Endodermal cell (in vitro differentiated cells): ENCODE measurements at regions not wholly inside any gene's neighbourhood (a gene's known extent, or its start where the extent isn't known, plus 50 kb on each side); places are given as distances from the start of the nearest gene placed in this dataset.

Source experiments
- DNase-seq: peaks from one replicate; pipeline ENCODE4 v3.0.0-alpha.2; 2017
- H3K27ac ChIP-seq: 2 replicates; pipeline ENCODE4 v1.5.1; 2013; ENCODE audit warnings: mild to moderate bottlenecking, low read depth, low read length, moderate library complexity
- H3K27me3 ChIP-seq: 2 replicates; pipeline ENCODE4 v1.6.1; 2013; ENCODE audit warnings: mild to moderate bottlenecking, low read length, moderate library complexity; ENCODE audit not compliant: insufficient read depth, control insufficient read depth, poor library complexity, severe bottlenecking
- H3K36me3 ChIP-seq: 2 replicates; pipeline ENCODE4 v1.7.0; 2013; ENCODE audit warnings: mild to moderate bottlenecking, low read length, moderate library complexity; ENCODE audit not compliant: control insufficient read depth, insufficient read depth
- H3K4me1 ChIP-seq: one replicate; pipeline ENCODE4 v1.7.0; 2013; ENCODE audit warnings: low read length; ENCODE audit not compliant: control insufficient read depth, insufficient read depth
- H3K4me3 ChIP-seq: 2 replicates; pipeline ENCODE4 v1.5.1; 2013; ENCODE audit warnings: mild to moderate bottlenecking, low read length, moderate library complexity
- H3K9ac ChIP-seq: 2 replicates; pipeline ENCODE4 v1.6.1; 2013; ENCODE audit warnings: mild to moderate bottlenecking, low read length, moderate library complexity; ENCODE audit not compliant: poor library complexity, severe bottlenecking; ENCODE audit errors: extremely low read depth
- H3K9me3 ChIP-seq: 2 replicates; pipeline ENCODE4 v1.6.1; 2013; ENCODE audit warnings: mild to moderate bottlenecking, low read length, moderate library complexity; ENCODE audit not compliant: control insufficient read depth
- H3K27ac Mint-ChIP-seq: 2 replicates; pipeline ENCODE4 v1.8.0; 2020; ENCODE audit warnings: mixed read lengths
- H3K27me3 Mint-ChIP-seq: 2 replicates; pipeline ENCODE4 v1.8.0; 2021; ENCODE audit warnings: mild to moderate bottlenecking, mixed read lengths; ENCODE audit not compliant: insufficient read depth
- H3K36me3 Mint-ChIP-seq: 2 replicates; pipeline ENCODE4 v1.8.0; 2020; ENCODE audit warnings: low read depth, mixed read lengths
- H3K4me1 Mint-ChIP-seq: 2 replicates; pipeline ENCODE4 v1.8.0; 2020; ENCODE audit warnings: mixed read lengths
- H3K4me3 Mint-ChIP-seq: 2 replicates; pipeline ENCODE4 v1.8.0; 2020; ENCODE audit warnings: mild to moderate bottlenecking, moderate library complexity, mixed read lengths
- H3K9me3 Mint-ChIP-seq: 2 replicates; pipeline ENCODE4 v1.8.0; 2020; ENCODE audit warnings: mild to moderate bottlenecking, mixed read lengths
- CTCF ChIP-seq: fragments of 200-600 bp; sonication (generic); conservative IDR thresholded peaks from 2 replicates; pipeline ENCODE4 v1.5.0; 2021; ENCODE audit warnings: antibody characterized with exemption, mild to moderate bottlenecking
- WGBS, 2 experiments: methylation state at CpG; one replicate each; pipeline versions ENCODE4 v1.1.5 to v1.1.7; 2013; ENCODE audit warnings: missing lambda C conversion rate in 2 of 2, mixed read lengths in 1 of 2; ENCODE audit not compliant: insufficient coverage in 1 of 2, insufficient read length in 1 of 2; 5-methylcytosine and 5-hydroxymethylcytosine counted together

GRCh38 chr3:87073496-87074145 lies 82.7 kb upstream of the VGLL3 start:
- Histone ChIP-seq H3K9me3 (no peaks in the 10 kb centered on the region), H3K27ac (no peak overlapping the region), H3K27me3 (no peaks in the 10 kb centered on the region), H3K4me3 (no peak overlapping the region), H3K36me3 (no peaks in the 10 kb centered on the region), H3K9ac (no peak overlapping the region), H3K4me1 (no peaks in the 10 kb centered on the region)
- no peaks in the 10 kb centered on the region for H3K36me3 Mint-ChIP-seq
- peaks cover 3% of the 10 kb centered on the region for H3K27me3 Mint-ChIP-seq
- H3K4me1 Mint-ChIP-seq: peaks cover 8% of the 10 kb centered on the region
- 82 to 93% methylated on average over 2 to 6 of the region's 7 CpGs for WGBS, 2 experiments
- H3K4me3 Mint-ChIP-seq: no peak overlapping the region
- no peak for DNase-seq
- no peak overlapping the region for H3K27ac Mint-ChIP-seq
- TF ChIP-seq CTCF: no peak
- H3K9me3 Mint-ChIP-seq: no peaks in the 10 kb centered on the region

GRCh38 chr3:87072446-87072845 lies 81.5 kb upstream of the VGLL3 start:
- Mint-ChIP-seq H3K27ac (no peak overlapping the region), H3K4me3 (no peak overlapping the region), H3K27me3 (peaks cover 3% of the 10 kb centered on the region), H3K9me3 (no peaks in the 10 kb centered on the region), H3K36me3 (no peaks in the 10 kb centered on the region), H3K4me1 (peaks cover 8% of the 10 kb centered on the region)
- DNase-seq: no peak
- no peak overlapping the region for H3K4me3 ChIP-seq
- H3K27ac ChIP-seq: no peak overlapping the region
- H3K27me3 ChIP-seq: no peaks in the 10 kb centered on the region
- no peak overlapping the region for H3K9ac ChIP-seq
- H3K36me3 ChIP-seq: no peaks in the 10 kb centered on the region
- no peak for TF ChIP-seq CTCF
- H3K9me3 ChIP-seq: no peaks in the 10 kb centered on the region
- H3K4me1 ChIP-seq: no peaks in the 10 kb centered on the region

- TF ChIP-seq CTCF: no peak
- Histone ChIP-seq H3K27ac (no peak overlapping the region), H3K36me3 (no peaks in the 10 kb centered on the region), H3K9ac (no peak overlapping the region), H3K4me1 (no peaks in the 10 kb centered on the region), H3K9me3 (no peaks in the 10 kb centered on the region), H3K4me3 (no peak overlapping the region), H3K27me3 (no peaks in the 10 kb centered on the region)
- 91% methylated on average over 6 of the region's 6 CpGs for WGBS, 2 experiments
- no peaks in the 10 kb centered on the region for H3K36me3 Mint-ChIP-seq
- H3K27ac Mint-ChIP-seq: no peak overlapping the region
- H3K4me1 Mint-ChIP-seq: peaks cover 5% of the 10 kb centered on the region
- H3K4me3 Mint-ChIP-seq: no peak overlapping the region
- no peak for DNase-seq
- H3K27me3 Mint-ChIP-seq: peaks cover 3% of the 10 kb centered on the region
- H3K9me3 Mint-ChIP-seq: no peaks in the 10 kb centered on the region
These were observed 79.0 kb upstream of the VGLL3 start for GRCh38 chr3:87069971-87070370.
